ENCODE measurements at regions not wholly inside any gene's neighbourhood (a gene's known extent, or its start where the extent isn't known, plus 50 kb on each side); places are given as distances from the start of the nearest gene placed in this dataset.

- POLR2A ChIA-PET: no interaction called here
- Histone ChIP-seq H3K4me3 (ENCODE audit: control insufficient read depth in 1 of 7, extremely low read depth in 1 of 7, insufficient read depth in 4 of 7, low read depth in 2 of 7, low read length in 6 of 7) (no peak overlapping the region), H3K27ac (ENCODE audit: insufficient read depth in 1 of 2, low read depth in 1 of 2, low read length in 2 of 2, poor library complexity in 1 of 2, severe bottlenecking in 2 of 2) (no peak overlapping the region), H3K4me1 (ENCODE audit: control extremely low read depth in 1 of 4, control insufficient read depth in 4 of 4, insufficient read depth in 4 of 4, low read length in 3 of 4) (peaks cover 8 to 26% (median 24%) of the 10 kb centered on the region in 4 experiments), H3K27me3 (replicated peaks in 2 of 5; ENCODE audit: control insufficient read depth in 4 of 5, insufficient read depth in 5 of 5, low read length in 4 of 5) (no peaks in the 10 kb centered on the region), H3K36me3 (ENCODE audit: control insufficient read depth in 4 of 4, insufficient read depth in 4 of 4, low read length in 3 of 4) (no peaks in the 10 kb centered on the region), H3K9me3 (ENCODE audit: control extremely low read depth in 1 of 5, control insufficient read depth in 4 of 5, insufficient read depth in 2 of 5, low read depth in 1 of 5, low read length in 4 of 5) (no peaks in the 10 kb centered on the region)
- CTCF ChIA-PET: interaction anchor here (2.0 kb wide), 1 partner anchor 18 kb away, joined by 6 read pairs; no protein-coding TSS in a partner anchor
- DNase-seq: peak; percentile 22 to 80 (median 72)
- WGBS (ENCODE audit: insufficient coverage): 70% methylated on average over 4 of the region's 5 CpGs
Measured at GRCh38 chr5:124596595-124597421, 149.6 kb downstream of the ZNF608 start.

GRCh38 chr5:124593952-124594351 is 152.5 kb downstream of the ZNF608 start:
- CTCF ChIA-PET: no interaction called here

GRCh38 chr5:124592891-124593290 is 153.5 kb downstream of the ZNF608 start:
- ChIA-PET POLR2A (no interaction called here), CTCF (no interaction called here)
- Histone ChIP-seq H3K27me3 (replicated peaks in 2 of 5; ENCODE audit: control insufficient read depth in 4 of 5, insufficient read depth in 5 of 5, low read length in 4 of 5) (no peaks in the 10 kb centered on the region), H3K27ac (ENCODE audit: insufficient read depth in 1 of 2, low read depth in 1 of 2, low read length in 2 of 2, poor library complexity in 1 of 2, severe bottlenecking in 2 of 2) (no peak overlapping the region), H3K36me3 (ENCODE audit: control insufficient read depth in 4 of 4, insufficient read depth in 4 of 4, low read length in 3 of 4) (no peaks in the 10 kb centered on the region), H3K4me3 (ENCODE audit: control insufficient read depth in 1 of 7, extremely low read depth in 1 of 7, insufficient read depth in 4 of 7, low read depth in 2 of 7, low read length in 6 of 7) (no peak overlapping the region), H3K4me1 (ENCODE audit: control extremely low read depth in 1 of 4, control insufficient read depth in 4 of 4, insufficient read depth in 4 of 4, low read length in 3 of 4) (peaks cover 0 to 7% (median 5%) of the 10 kb centered on the region in 4 experiments), H3K9me3 (ENCODE audit: control extremely low read depth in 1 of 5, control insufficient read depth in 4 of 5, insufficient read depth in 2 of 5, low read depth in 1 of 5, low read length in 4 of 5) (no peaks in the 10 kb centered on the region)
- DNase-seq: no peak
- WGBS (ENCODE audit: insufficient coverage): 100% methylated on average over 1 of the region's 2 CpGs

More at GRCh38 chr5:124593952-124594351, 152.5 kb downstream of the ZNF608 start:
- Histone ChIP-seq H3K9me3 (ENCODE audit: control extremely low read depth in 1 of 5, control insufficient read depth in 4 of 5, insufficient read depth in 2 of 5, low read depth in 1 of 5, low read length in 4 of 5) (no peaks in the 10 kb centered on the region), H3K4me1 (ENCODE audit: control extremely low read depth in 1 of 4, control insufficient read depth in 4 of 4, insufficient read depth in 4 of 4, low read length in 3 of 4) (peaks cover under 1 to 9% (median 8%) of the 10 kb centered on the region in 4 experiments), H3K27me3 (replicated peaks in 2 of 5; ENCODE audit: control insufficient read depth in 4 of 5, insufficient read depth in 5 of 5, low read length in 4 of 5) (no peaks in the 10 kb centered on the region), H3K4me3 (ENCODE audit: control insufficient read depth in 1 of 7, extremely low read depth in 1 of 7, insufficient read depth in 4 of 7, low read depth in 2 of 7, low read length in 6 of 7) (no peak overlapping the region), H3K27ac (ENCODE audit: insufficient read depth in 1 of 2, low read depth in 1 of 2, low read length in 2 of 2, poor library complexity in 1 of 2, severe bottlenecking in 2 of 2) (no peak overlapping the region), H3K36me3 (ENCODE audit: control insufficient read depth in 4 of 4, insufficient read depth in 4 of 4, low read length in 3 of 4) (no peaks in the 10 kb centered on the region)
- POLR2A ChIA-PET: no interaction called here
- WGBS (ENCODE audit: insufficient coverage): 100% methylated on average over 1 of the region's 1 CpG
- no peak for DNase-seq

GRCh38 chr5:124591583-124591982 is 154.9 kb downstream of the ZNF608 start:
- peaks cover 0 to under 1% (median under 1%) of the 10 kb centered on the region in 4 experiments for H3K4me1 ChIP-seq (ENCODE audit: control extremely low read depth in 1 of 4, control insufficient read depth in 4 of 4, insufficient read depth in 4 of 4, low read length in 3 of 4)
- no peaks in the 10 kb centered on the region for H3K36me3 ChIP-seq (ENCODE audit: control insufficient read depth in 4 of 4, insufficient read depth in 4 of 4, low read length in 3 of 4)
- POLR2A ChIA-PET: no interaction called here
- H3K27ac ChIP-seq (ENCODE audit: insufficient read depth in 1 of 2, low read depth in 1 of 2, low read length in 2 of 2, poor library complexity in 1 of 2, severe bottlenecking in 2 of 2): no peak overlapping the region
- H3K27me3 ChIP-seq (replicated peaks in 2 of 5; ENCODE audit: control insufficient read depth in 4 of 5, insufficient read depth in 5 of 5, low read length in 4 of 5): no peaks in the 10 kb centered on the region
- no peak overlapping the region for H3K4me3 ChIP-seq (ENCODE audit: control insufficient read depth in 1 of 7, extremely low read depth in 1 of 7, insufficient read depth in 4 of 7, low read depth in 2 of 7, low read length in 6 of 7)
- WGBS (ENCODE audit: insufficient coverage): 97% methylated on average over 3 of the region's 5 CpGs
- H3K9me3 ChIP-seq (ENCODE audit: control extremely low read depth in 1 of 5, control insufficient read depth in 4 of 5, insufficient read depth in 2 of 5, low read depth in 1 of 5, low read length in 4 of 5): no peaks in the 10 kb centered on the region
- CTCF ChIA-PET: no interaction called here
- no peak for DNase-seq

GRCh38 chr5:124590686-124591085 is 155.8 kb downstream of the ZNF608 start:
- Histone ChIP-seq H3K4me1 (ENCODE audit: control extremely low read depth in 1 of 4, control insufficient read depth in 4 of 4, insufficient read depth in 4 of 4, low read length in 3 of 4) (no peaks in the 10 kb centered on the region), H3K27me3 (replicated peaks in 2 of 5; ENCODE audit: control insufficient read depth in 4 of 5, insufficient read depth in 5 of 5, low read length in 4 of 5) (no peaks in the 10 kb centered on the region), H3K36me3 (ENCODE audit: control insufficient read depth in 4 of 4, insufficient read depth in 4 of 4, low read length in 3 of 4) (no peaks in the 10 kb centered on the region), H3K27ac (ENCODE audit: insufficient read depth in 1 of 2, low read depth in 1 of 2, low read length in 2 of 2, poor library complexity in 1 of 2, severe bottlenecking in 2 of 2) (no peak overlapping the region), H3K4me3 (ENCODE audit: control insufficient read depth in 1 of 7, extremely low read depth in 1 of 7, insufficient read depth in 4 of 7, low read depth in 2 of 7, low read length in 6 of 7) (no peak overlapping the region), H3K9me3 (ENCODE audit: control extremely low read depth in 1 of 5, control insufficient read depth in 4 of 5, insufficient read depth in 2 of 5, low read depth in 1 of 5, low read length in 4 of 5) (peaks cover 0 to under 1% (median 0%) of the 10 kb centered on the region in 5 experiments)
- 100% methylated on average over 1 of the region's 1 CpG for WGBS (ENCODE audit: insufficient coverage)
- CTCF ChIA-PET: no interaction called here
- peak in 1 of 3 donors; percentile 30 for DNase-seq
- POLR2A ChIA-PET: no interaction called here

- peaks cover 0 to 8% (median 3%) of the 10 kb centered on the region in 4 experiments for H3K4me1 ChIP-seq (ENCODE audit: control extremely low read depth in 1 of 4, control insufficient read depth in 4 of 4, insufficient read depth in 4 of 4, low read length in 3 of 4)
- POLR2A ChIA-PET: no interaction called here
- H3K27me3 ChIP-seq (replicated peaks in 2 of 5; ENCODE audit: control insufficient read depth in 4 of 5, insufficient read depth in 5 of 5, low read length in 4 of 5): no peaks in the 10 kb centered on the region
- peaks cover 0 to 7% (median 3%) of the 10 kb centered on the region in 5 experiments for H3K9me3 ChIP-seq (ENCODE audit: control extremely low read depth in 1 of 5, control insufficient read depth in 4 of 5, insufficient read depth in 2 of 5, low read depth in 1 of 5, low read length in 4 of 5)
- H3K27ac ChIP-seq (ENCODE audit: insufficient read depth in 1 of 2, low read depth in 1 of 2, low read length in 2 of 2, poor library complexity in 1 of 2, severe bottlenecking in 2 of 2): no peak overlapping the region
- CTCF ChIA-PET: interaction anchor here (0.6 to 1.1 kb wide), 2 partner anchors 104 to 257 kb away, joined by 3 read pairs; no protein-coding TSS in a partner anchor
- H3K4me3 ChIP-seq (ENCODE audit: control insufficient read depth in 1 of 7, extremely low read depth in 1 of 7, insufficient read depth in 4 of 7, low read depth in 2 of 7, low read length in 6 of 7): no peak overlapping the region
- DNase-seq: no peak
- no CpG with 5 or more reads among the region's 4 CpGs for WGBS (ENCODE audit: insufficient coverage)
- H3K36me3 ChIP-seq (ENCODE audit: control insufficient read depth in 4 of 4, insufficient read depth in 4 of 4, low read length in 3 of 4): no peaks in the 10 kb centered on the region
Measured at GRCh38 chr5:124587280-124587679, 159.2 kb downstream of the ZNF608 start.

- H3K27ac ChIP-seq (ENCODE audit: insufficient read depth in 1 of 2, low read depth in 1 of 2, low read length in 2 of 2, poor library complexity in 1 of 2, severe bottlenecking in 2 of 2): no peak overlapping the region
- DNase-seq: peak in 1 of 3 donors; percentile 27
- ChIA-PET CTCF (interaction anchor here (1.7 kb wide), 1 partner anchor 15 kb away, joined by 6 read pairs; no protein-coding TSS in a partner anchor), POLR2A (no interaction called here)
- H3K36me3 ChIP-seq (ENCODE audit: control insufficient read depth in 4 of 4, insufficient read depth in 4 of 4, low read length in 3 of 4): no peaks in the 10 kb centered on the region
- H3K27me3 ChIP-seq (replicated peaks in 2 of 5; ENCODE audit: control insufficient read depth in 4 of 5, insufficient read depth in 5 of 5, low read length in 4 of 5): no peaks in the 10 kb centered on the region
- peaks cover 0 to 7% (median 3%) of the 10 kb centered on the region in 5 experiments for H3K9me3 ChIP-seq (ENCODE audit: control extremely low read depth in 1 of 5, control insufficient read depth in 4 of 5, insufficient read depth in 2 of 5, low read depth in 1 of 5, low read length in 4 of 5)
- 86% methylated on average over 1 of the region's 4 CpGs for WGBS (ENCODE audit: insufficient coverage)
- H3K4me3 ChIP-seq (ENCODE audit: control insufficient read depth in 1 of 7, extremely low read depth in 1 of 7, insufficient read depth in 4 of 7, low read depth in 2 of 7, low read length in 6 of 7): no peak overlapping the region
- peaks cover 0 to 8% (median 3%) of the 10 kb centered on the region in 4 experiments for H3K4me1 ChIP-seq (ENCODE audit: control extremely low read depth in 1 of 4, control insufficient read depth in 4 of 4, insufficient read depth in 4 of 4, low read length in 3 of 4)
Measured at GRCh38 chr5:124584991-124585715, 161.3 kb downstream of the ZNF608 start.

All from common myeloid progenitor, CD34-positive (primary cell).